GM12878 (cell line): ENCODE measurements at regions not wholly inside any gene's neighbourhood (a gene's known extent, or its start where the extent isn't known, plus 50 kb on each side); places are given as distances from the start of the nearest gene placed in this dataset.

Source experiments
- CEBPB ChIP-seq, 2 experiments: fragments of 150-350 bp in 1 of 2; IDR thresholded peaks; 2 replicates each; pipeline ENCODE4 v1.6.1; 2012 to 2014; ENCODE audit warnings: low read depth in 2 of 2, low read length in 2 of 2, borderline replicate concordance in 1 of 2, inconsistent platforms in 1 of 2
- CTCF ChIP-seq, 3 experiments: IDR thresholded peaks in 2 of 3; conservative IDR thresholded peaks in 1 of 3; 2 replicates each; pipeline ENCODE4 v1.5.1; 2011; ENCODE audit warnings: low read depth in 3 of 3, low read length in 3 of 3, mild to moderate bottlenecking in 3 of 3, control low read depth in 2 of 3, moderate library complexity in 2 of 3, inconsistent platforms in 1 of 3, mixed read lengths in 1 of 3; ENCODE audit not compliant: control insufficient read depth in 2 of 3, insufficient read depth in 1 of 3; ENCODE audit errors: extremely low read depth in 1 of 3
- DPF2 ChIP-seq: fragments of 450-650 bp; IDR thresholded peaks from 2 replicates; pipeline ENCODE4 v1.6.1; 2017; ENCODE audit warnings: mild to moderate bottlenecking
- EP300 ChIP-seq, 2 experiments: fragments of 150-350 bp in 1 of 2; IDR thresholded peaks; 2 replicates each; pipeline ENCODE4 v1.6.1; 2011 to 2012; ENCODE audit warnings: low read depth in 2 of 2, low read length in 2 of 2, borderline replicate concordance in 1 of 2, improper control_type of control experiment in 1 of 2, inconsistent platforms in 1 of 2; ENCODE audit not compliant: control insufficient read depth in 1 of 2
- EZH2 ChIP-seq: IDR thresholded peaks from 2 replicates; pipeline ENCODE4 v1.6.1; 2012; ENCODE audit warnings: low read depth, mild to moderate bottlenecking, control low read depth, inconsistent platforms, low read length, borderline replicate concordance; ENCODE audit not compliant: control insufficient read depth
- MAX ChIP-seq: IDR thresholded peaks from 2 replicates; pipeline ENCODE4 v1.6.1; 2012; ENCODE audit warnings: low read depth, low read length, improper control_type of control experiment
- MYC ChIP-seq: IDR thresholded peaks from 2 replicates; pipeline ENCODE4 v1.6.1; 2011; ENCODE audit warnings: mild to moderate bottlenecking, low read length, moderate library complexity, inconsistent platforms; ENCODE audit not compliant: insufficient read depth, insufficient replicate concordance, insufficient read length, severe bottlenecking
- PAX5 ChIP-seq: IDR thresholded peaks from 2 replicates; pipeline ENCODE4 v1.6.1; 2011; ENCODE audit warnings: low read depth, low read length, borderline replicate concordance
- RFX5 ChIP-seq: IDR thresholded peaks from 2 replicates; pipeline ENCODE4 v1.6.1; 2011; ENCODE audit warnings: low read depth, low read length, improper control_type of control experiment
- USF2 ChIP-seq: IDR thresholded peaks from 2 replicates; pipeline ENCODE4 v1.6.1; 2011; ENCODE audit warnings: low read depth, low read length, improper control_type of control experiment, borderline replicate concordance

- TF ChIP-seq EZH2 (no peak), RFX5 (no peak), MAX (no peak), USF2 (no peak), EP300 (IDR thresholded peaks at IDR 0.05; ENCODE audit: borderline replicate concordance in 1 of 2, control insufficient read depth in 1 of 2, low read depth in 2 of 2, low read length in 2 of 2) (no peak), CTCF (IDR thresholded peaks at IDR 0.05 in 2 of 3, conservative IDR thresholded peaks at IDR 0.05 in 1 of 3; ENCODE audit: control insufficient read depth in 2 of 3, extremely low read depth in 1 of 3, insufficient read depth in 1 of 3, low read depth in 3 of 3, low read length in 3 of 3) (no peak), DPF2 (no peak), CEBPB (IDR thresholded peaks at IDR 0.05; ENCODE audit: borderline replicate concordance in 1 of 2, low read depth in 2 of 2, low read length in 2 of 2) (no peak), PAX5 (no peak), MYC (no peak)
Observed at GRCh38 chr1:238370599-238370998, 479.9 kb upstream of the ZP4 start.
